ENCODE measurements at regions not wholly inside any gene's neighbourhood (a gene's known extent, or its start where the extent isn't known, plus 50 kb on each side); places are given as distances from the start of the nearest gene placed in this dataset.

DNA sequence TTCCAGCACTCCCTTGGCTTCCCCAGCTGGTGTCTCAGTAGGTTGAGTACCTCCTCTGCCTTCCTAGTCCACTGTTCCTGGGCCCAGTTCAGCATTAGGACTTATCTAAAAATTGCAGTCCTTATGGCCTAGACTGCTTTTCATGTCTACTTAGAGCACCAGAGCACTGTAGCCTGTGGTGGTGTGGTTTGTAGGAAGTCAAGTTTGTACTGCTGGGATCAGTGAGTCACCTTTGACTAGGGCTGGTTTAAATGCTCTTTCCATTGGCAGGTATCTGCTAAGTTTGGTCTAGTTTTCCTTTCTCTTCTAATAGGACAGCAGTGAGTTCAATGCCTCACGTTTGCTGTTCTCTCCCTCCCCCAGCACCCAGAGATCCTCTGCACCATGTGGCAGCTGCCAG is 233.6 kb upstream of the WDFY3 start (continued):
- TF ChIP-seq ZBTB2 (IDR thresholded peaks at IDR 0.05) (no peak), MCM3 (IDR thresholded peaks at IDR 0.05) (no peak)

- no peak for TF ChIP-seq ZNF324 (CRISPR knock-in tag; IDR thresholded peaks at IDR 0.05)
- TF ChIP-seq TBL1XR1 (IDR thresholded peaks at IDR 0.05; ENCODE audit: low read length in 2 of 2): no peak
- no peak for TF ChIP-seq SRSF1 (IDR thresholded peaks at IDR 0.05; ENCODE audit: low read depth, low read length)
- no peak for TF ChIP-seq U2AF1 (optimal IDR thresholded peaks at IDR 0.05; ENCODE audit: low read depth, low read length)
- TF ChIP-seq RBM39 (optimal IDR thresholded peaks at IDR 0.05; ENCODE audit: low read depth, low read length): no peak
- TF ChIP-seq, protein P1, sequence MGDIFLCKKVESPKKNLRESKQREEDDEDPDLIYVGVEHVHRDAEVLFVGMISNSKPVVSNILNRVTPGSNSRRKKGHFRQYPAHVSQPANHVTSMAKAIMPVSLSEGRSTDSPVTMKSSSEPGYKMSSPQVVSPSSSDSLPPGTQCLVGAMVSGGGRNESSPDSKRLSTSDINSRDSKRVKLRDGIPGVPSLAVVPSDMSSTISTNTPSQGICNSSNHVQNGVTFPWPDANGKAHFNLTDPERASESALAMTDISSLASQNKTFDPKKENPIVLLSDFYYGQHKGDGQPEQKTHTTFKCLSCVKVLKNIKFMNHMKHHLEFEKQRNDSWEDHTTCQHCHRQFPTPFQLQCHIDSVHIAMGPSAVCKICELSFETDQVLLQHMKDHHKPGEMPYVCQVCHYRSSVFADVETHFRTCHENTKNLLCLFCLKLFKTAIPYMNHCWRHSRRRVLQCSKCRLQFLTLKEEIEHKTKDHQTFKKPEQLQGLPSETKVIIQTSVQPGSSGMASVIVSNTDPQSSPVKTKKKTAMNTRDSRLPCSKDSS (IDR thresholded peaks at IDR 0.05; ENCODE audit: low read depth, partially characterized antibody): no peak
- TF ChIP-seq ZNF696 (CRISPR knock-in tag; conservative IDR thresholded peaks at IDR 0.05): no peak
- no peak for TF ChIP-seq HNRNPUL1 (IDR thresholded peaks at IDR 0.05; ENCODE audit: low read length)
- no peak for TF ChIP-seq NRF1 (conservative IDR thresholded peaks at IDR 0.05 in 1 of 2, IDR thresholded peaks at IDR 0.05 in 1 of 2)
- TF ChIP-seq ELK1 (CRISPR knock-in tag; IDR thresholded peaks at IDR 0.05): no peak
- TF ChIP-seq RERE (CRISPR knock-in tag; IDR thresholded peaks at IDR 0.05; ENCODE audit: borderline replicate concordance): no peak
- Histone ChIP-seq H4K20me1 (replicated peaks; ENCODE audit: control insufficient read depth, insufficient read depth, low read length) (no peaks in the 10 kb centered on the region), H3K27ac (ENCODE audit: extremely low read depth, low read depth, low read length) (no peak overlapping the region), H3K4me1 (replicated peaks in 1 of 2; ENCODE audit: control insufficient read depth in 2 of 2, insufficient read depth in 2 of 2, low read length in 2 of 2) (no peaks in the 10 kb centered on the region), H3K9me3 (replicated peaks; ENCODE audit: control insufficient read depth, insufficient read depth, low read depth, low read length) (no peaks in the 10 kb centered on the region), H3K79me2 (ENCODE audit: control insufficient read depth, insufficient read depth, low read length) (no peaks in the 10 kb centered on the region), H3K27me3 (ENCODE audit: control insufficient read depth in 2 of 2, insufficient read depth in 2 of 2, low read length in 2 of 2) (no peaks in the 10 kb centered on the region), H3K4me3 (no peak overlapping the region), H3K9me1 (ENCODE audit: control insufficient read depth, insufficient read depth, low read length) (no peaks in the 10 kb centered on the region), H3K4me2 (ENCODE audit: insufficient read depth, low read length) (no peak overlapping the region), H3K9ac (ENCODE audit: insufficient read depth in 1 of 2, low read depth in 2 of 2, low read length in 2 of 2) (no peak overlapping the region), H2AFZ (ENCODE audit: low read depth, low read length) (no peak overlapping the region), H3K36me3 (ENCODE audit: control insufficient read depth, insufficient read depth, low read length) (no peaks in the 10 kb centered on the region)
- DNase-seq (ENCODE audit: extremely low read depth in 1 of 4, low spot score in 3 of 4): no peak
- ATAC-seq: no peak
- no TSS peak for BruUV-seq (replicated peaks)
- ChIA-PET POLR2A (interaction anchor here (0.6 kb wide), 1 partner anchor 645 kb away, joined by 3 read pairs; no protein-coding TSS in a partner anchor), CTCF (ENCODE audit: low intra/inter-chr PET ratio) (no interaction called here)
- intact Hi-C loops (cut with micrococcal nuclease): no loop called here
- in situ Hi-C loops (cut with MboI): no loop called here
- 0% methylated on average over 1 of the region's 1 CpG for WGBS (ENCODE audit: insufficient coverage, low coverage, missing lambda C conversion rate)
- no peak for FAIRE-seq
Observed at GRCh38 chr4:85209161-85209560, 242.7 kb upstream of the WDFY3 start.

Measured in K562 (cell line).